IPS DF 4.7 (cell line): ENCODE measurements at regions not wholly inside any gene's neighbourhood (a gene's known extent, or its start where the extent isn't known, plus 50 kb on each side); places are given as distances from the start of the nearest gene placed in this dataset.
"Not testable (repeated sequence)": the region's sequence is repeated elsewhere in the genome, so short reads cannot be mapped to it uniquely, and the experiment has no call there.

Source experiments
- DNase-seq: peaks from one replicate; pipeline ENCODE4 v3.0.0-alpha.2; 2013; ENCODE audit warnings: low spot score; ENCODE audit errors: extremely low read depth

DNA sequence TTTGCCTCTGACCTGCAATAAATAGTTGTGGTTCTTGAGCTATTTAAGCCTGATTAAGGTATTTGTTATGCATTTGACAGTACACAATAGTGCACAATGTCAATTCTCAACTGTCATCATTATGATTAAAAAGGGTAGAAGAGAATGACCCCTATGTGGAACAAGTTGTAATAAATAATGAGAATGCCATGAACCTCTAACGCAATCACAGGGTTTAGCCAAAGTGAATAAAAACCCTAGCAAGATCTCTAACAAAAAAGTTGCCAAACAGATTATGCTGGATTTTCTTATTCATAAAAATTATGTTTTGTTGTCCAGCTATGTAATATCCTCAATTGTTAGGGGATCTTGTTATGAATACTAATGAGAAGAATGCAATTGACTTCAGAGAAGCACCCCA lies 387.4 kb downstream of the GPAT3 start:
- no peak for DNase-seq

DNA sequence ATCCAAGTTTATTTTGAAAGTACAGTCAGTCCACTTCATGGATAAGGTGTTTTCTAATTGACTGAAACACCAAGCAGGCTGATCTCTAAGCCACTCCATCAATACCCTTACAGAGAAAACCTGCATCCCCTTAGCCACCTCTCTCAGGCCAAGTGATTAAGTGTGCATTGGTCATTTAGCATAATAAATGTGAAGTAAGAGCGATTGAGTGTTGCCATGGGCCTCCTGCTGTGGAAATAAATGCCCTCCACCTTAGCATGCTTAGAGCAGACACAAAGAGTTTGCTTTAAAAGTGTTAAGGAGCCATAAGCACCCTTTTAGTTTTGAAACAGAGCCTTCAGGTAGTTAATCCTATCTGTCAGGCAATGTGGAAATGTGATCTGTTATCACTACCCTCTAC lies 386.5 kb downstream of the GPAT3 start:
- peak; percentile 49 for DNase-seq

DNA sequence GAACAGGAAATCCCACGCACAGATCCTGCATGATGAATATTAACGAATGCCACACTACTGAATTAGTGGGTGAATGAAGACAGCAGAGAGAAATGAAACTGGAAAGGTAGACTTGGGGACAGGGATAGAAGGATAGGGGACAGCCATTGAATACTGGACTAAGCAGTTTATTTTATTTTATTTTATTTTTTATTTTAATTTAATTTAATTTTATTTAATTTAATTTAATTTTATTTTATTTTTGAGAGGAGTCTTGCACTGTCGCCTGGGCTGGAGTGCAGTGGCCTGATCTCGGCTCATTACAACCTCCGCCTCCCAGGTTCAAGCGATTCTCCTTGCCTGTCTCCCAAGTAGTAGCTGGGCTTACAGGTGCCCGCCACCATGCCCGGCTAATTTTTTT lies 385.2 kb downstream of the GPAT3 start:
- DNase-seq, result no peak

DNA sequence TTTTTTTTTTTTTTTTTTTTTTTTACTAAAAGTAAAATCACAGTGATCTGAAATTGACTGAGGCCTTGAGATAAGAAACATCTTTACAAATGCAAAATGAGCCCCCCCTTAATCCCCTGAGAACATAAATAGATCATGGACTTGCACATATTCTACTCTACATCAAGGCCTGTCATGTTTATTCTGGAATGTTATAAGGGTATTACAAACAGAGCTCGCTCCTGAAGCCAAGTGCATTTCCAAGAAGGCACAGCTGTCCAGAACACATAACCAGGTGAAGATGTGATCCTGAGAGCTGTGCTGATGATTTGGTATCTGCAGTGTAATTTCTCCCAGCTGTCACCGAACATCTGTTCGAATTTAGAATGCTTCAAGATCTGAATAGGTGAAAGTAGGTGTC lies 384.5 kb downstream of the GPAT3 start:
- no peak for DNase-seq

DNA sequence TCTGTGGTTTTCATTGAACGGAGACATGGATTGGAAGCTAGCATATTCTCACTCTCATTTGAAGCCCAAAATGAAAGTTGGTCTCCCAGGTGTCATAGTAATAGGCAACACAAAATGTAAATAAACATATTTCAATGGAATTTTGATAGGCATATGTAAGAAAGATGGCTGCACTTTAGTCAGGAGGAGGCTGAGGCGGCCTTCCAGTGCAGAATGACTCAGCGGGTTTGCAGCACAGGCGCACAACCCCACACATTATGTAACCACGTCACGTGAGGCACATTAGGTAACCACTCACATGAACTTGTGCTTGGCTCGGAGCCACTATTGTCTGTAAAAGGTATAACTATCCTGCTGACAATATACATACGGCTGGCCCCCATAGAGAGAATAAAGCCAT lies 381.7 kb downstream of the GPAT3 start:
- DNase-seq, result no peak

DNA sequence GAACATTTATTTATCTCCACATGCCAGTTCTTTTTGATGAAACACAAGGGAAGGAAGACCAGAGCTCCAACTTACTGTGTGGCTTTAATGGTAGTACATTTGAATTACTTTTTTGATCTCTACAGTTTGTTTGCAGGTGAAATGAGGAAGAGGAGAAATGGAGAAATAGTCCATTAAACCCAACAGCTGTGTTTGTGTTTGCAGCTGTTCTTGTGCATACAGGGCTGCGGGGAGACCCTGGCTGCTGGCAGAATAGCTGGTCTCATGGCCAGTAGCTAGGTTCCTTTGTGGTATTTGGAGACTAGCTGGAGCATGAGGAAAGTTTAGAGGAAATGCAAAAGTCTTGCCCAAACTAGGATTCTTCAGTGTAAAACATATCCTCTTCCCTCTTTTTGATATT lies 374.8 kb downstream of the GPAT3 start:
- DNase-seq, result no peak

DNA sequence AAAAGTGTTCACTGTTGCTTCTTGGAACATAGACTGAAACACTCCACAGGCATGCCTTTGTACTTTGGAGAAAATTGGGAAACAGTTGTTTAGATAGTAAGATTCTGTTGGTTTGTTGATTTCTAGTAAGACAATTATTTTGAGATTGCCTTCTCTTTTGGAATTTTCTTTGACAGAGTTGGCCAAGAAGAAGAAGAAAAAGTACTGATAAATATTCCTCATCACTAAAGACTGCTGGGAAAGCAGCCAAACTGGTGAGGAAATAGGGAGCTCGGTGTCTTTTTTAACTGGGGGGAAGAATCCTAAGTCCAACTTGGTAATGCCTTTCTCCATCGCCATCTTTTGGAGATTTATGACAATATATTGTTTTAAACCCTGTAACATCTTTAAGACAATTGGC lies 370.7 kb downstream of the GPAT3 start:
- DNase-seq, result no peak

DNA sequence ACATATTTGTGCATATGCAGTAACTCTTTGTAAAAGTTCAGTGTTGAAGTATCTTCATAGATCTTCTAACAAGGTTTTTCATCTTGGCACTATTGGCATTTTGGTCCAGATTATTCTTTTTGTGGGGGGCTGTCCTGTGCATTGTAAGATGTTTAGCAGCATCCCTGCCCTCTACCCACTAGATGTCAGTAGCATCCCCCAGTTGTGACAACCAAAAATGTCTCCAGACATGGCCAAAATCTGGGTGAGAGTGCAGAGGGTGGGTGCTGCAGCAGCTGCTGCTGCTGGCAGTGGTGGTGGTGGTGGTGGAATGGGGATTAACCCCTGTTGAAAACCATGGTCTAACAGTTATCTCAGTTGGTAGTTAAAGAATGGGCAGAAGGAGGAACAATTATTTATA lies 370.0 kb downstream of the GPAT3 start:
- peak; percentile 25 for DNase-seq

DNA sequence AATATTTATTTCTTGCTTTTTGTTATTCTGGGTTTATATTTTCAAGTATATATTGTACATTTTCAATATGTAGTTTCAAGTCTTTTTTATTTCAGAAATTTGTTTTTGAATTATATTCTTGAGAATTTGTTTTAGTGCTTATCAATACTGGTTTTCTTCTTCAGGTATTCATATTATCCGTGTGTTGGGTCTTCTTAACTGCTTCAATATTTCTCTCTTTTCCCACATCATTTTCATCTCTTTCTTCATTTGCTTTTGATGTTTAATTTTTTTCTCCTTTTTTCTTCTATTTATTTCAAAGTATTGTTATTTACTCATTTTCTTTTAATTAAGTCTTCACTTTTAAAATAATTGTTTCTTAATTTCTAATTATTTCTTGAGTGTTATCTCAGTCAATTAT lies 367.8 kb downstream of the GPAT3 start:
- not testable (repeated sequence) for DNase-seq

DNA sequence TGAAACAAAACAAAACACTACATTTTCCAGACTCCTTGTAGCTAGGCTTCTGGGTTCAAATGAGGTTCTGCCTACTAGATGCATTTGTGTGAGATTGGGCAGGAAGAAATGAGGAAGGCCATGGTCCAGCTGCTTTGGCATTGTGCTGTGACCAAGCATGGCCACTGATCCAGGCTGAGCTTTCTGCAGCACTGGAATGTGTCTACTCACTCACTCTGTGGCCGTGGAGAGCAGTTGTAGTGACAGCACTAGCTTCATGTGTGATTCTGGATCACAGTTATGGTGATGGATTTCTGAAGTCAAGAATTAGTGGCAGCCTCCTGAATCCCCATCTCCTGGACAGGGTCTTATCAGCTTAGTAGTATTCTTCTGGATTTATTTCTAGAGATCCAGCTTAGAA lies 358.9 kb downstream of the GPAT3 start:
- DNase-seq, result no peak

DNA sequence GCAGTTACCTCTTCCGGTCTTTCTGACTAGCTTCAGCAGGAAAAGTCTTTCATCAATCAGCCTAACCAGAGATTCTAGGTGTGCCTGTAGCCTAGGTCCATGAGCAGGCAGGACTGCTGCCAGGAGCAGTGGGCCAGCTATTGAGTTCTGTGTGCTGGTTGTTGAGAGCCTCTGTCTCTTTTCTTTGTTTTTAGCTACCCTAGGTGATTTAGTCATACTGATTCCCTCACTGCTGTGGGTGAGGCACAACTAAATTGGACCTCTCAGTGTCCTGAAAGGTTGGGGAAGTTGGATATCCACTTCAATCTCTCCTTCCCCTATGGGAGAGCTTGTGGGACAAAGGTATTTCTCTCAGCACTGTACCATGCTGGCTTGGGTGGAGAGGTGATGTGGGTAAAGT lies 354.9 kb downstream of the GPAT3 start:
- DNase-seq, result no peak

DNA sequence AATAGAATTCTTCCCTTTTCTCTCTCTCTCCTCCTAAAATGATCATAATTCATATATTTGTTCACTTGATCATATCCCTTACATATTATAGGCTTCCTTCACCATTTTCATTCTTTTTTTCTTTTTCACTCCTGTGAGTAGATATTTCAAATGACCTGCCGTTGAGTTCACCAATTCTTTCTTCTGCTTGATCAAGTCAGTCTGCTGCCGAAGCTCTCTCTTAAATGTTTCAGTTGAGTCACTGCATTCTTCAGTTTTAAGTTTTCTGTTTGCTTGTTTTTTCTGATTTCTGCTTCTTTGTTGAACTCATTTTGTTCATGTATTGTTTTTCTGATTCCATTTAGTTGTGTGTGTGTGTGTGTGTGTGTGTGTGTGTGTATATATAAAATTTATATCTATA lies 354.3 kb downstream of the GPAT3 start:
- no peak for DNase-seq

DNA sequence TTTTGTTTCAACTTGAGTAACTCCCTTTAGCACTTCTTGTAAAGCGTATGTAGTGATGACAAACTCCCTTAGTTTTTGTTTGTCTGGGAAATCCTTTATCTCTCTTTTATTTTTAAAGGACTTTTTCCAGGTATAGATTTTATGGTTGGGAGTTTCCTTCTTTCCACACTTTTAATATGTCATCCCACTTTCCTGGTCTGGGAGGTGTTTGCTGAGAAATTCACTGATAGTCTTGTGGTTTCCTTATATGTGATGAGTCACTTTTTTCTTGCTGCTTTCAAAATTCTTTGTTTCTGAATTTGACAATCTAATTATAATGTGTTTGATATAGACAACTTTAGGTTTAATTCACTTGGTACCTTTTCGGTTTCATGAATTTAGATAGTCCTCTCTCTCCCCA lies 353.9 kb downstream of the GPAT3 start:
- no peak for DNase-seq

DNA sequence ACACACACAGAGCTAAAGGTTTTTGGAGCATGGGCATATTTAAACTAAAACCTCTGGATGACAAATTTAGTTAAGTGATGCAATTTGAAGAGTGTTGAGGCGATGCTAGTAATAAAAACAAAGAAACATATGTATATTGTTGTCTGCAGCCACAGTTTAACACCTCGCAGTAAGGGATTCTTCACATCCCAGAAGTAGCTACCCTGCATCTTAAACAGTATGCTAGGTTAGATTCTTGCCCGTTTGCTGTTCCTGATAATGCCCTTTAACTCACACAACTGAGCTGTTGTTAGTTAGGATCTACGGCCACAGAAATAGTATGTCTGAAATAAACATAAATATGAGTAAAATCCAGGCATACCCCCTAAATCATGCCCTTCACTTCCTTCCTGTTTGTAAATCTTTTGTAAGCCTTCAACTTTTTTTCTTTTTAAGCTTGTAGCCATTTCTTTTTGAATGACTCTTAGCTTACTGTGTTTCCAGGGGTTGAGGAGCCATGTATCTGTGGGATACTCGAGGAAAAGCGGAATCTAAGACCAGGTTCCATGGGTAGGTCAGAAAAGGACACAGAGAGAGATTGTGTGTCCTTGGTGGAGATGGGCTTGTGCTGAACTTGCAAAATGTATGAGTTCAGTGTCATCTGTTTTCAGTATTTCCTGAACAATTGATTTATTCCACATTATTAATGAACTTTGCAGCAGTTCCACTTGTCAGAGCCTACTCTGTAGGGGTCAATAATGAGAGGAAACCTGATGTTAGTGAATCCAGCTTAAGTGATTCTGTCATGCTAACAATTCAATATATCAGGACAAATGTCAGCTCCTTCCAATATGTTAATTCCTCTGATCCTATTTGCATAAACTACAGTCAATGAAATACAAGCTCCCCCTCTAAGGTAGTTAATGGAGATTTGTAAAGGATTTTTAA lies 349.6 kb downstream of the GPAT3 start:
- no peak for DNase-seq

DNA sequence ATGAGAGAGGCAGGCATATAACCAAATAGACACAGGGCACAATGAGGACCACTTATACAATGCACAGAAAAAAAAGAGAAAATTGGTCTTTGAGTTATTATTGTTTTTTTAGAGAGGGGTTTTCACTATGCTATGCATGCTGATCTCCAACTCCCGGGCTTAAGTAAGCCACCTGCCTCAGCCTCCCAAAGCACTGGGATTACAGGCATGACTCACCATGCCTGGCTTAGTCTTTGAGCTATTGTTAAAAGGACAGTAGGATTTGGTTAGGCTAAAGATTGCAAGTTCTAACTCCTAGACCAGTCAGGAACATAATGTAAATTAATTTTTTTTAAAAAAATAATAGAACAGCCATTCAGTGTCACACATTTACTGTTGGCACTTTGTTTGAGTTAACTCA lies 340.1 kb downstream of the GPAT3 start:
- DNase-seq, result no peak

DNA sequence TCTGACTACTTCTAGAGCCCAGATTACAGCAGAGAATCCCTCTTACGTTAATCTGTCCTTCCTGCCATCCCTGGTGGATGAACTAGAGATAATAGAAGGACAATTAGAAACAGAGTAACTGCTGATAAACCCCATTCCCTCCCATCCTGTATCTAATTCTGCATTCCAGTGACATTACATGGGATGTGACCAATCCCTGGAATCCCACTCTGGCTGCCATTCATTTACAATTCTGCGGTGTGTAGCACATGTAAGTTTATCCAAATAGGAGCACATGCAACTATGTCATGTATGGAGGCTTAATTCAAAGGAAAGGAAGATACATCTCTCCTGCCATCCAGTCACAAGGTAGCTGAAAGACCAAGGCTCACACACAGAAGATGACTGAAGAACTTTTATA lies 339.5 kb downstream of the GPAT3 start:
- DNase-seq, result no peak

DNA sequence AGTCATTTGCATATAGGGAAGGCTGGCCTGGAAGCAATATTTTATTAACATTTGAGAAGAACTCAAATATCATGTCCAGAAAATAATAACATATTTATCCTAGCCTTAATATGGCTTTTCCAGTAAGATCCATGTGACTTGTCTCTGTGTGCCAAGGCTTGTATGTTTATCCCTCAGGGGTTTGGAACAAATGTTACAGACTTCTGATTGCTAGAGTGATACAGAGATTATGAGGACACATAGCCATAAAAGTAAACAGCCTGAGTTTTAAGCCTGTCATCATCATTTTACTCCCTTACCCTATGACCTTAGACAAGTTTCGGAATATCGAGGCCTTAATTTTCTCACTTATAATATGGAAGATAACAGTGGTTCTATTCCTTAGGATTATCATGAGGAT lies 338.1 kb downstream of the GPAT3 start:
- no peak for DNase-seq

DNA sequence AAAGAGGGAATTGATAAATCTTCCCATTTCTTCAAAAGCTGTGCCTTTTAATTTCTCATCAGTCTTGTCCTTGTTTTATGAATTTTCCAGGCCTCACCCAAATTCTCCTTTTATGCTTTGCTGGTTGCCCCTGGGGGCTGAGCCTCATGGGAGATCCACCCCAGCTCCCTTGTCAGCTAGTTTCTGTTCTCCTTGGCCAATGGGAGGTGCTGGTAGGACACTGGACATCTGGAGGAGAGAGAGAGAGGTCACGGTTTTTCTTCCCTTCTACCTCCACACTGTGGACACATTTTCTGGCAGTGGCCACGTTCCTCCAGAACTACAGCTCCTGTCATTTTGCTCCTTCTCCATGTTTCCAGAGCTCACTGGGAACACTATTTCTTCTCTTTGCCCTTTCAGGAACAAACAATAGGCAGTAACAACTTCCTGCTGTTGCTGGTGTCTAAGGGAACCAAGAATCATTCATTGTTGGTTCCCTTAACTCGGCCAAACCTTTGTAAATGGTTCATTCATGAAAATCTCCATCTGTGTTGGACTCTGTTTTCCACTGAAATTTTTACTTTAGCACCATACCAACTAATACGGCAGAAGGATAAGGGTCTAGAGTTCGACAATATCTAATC lies 334.5 kb downstream of the GPAT3 start:
- DNase-seq, result no peak

DNA sequence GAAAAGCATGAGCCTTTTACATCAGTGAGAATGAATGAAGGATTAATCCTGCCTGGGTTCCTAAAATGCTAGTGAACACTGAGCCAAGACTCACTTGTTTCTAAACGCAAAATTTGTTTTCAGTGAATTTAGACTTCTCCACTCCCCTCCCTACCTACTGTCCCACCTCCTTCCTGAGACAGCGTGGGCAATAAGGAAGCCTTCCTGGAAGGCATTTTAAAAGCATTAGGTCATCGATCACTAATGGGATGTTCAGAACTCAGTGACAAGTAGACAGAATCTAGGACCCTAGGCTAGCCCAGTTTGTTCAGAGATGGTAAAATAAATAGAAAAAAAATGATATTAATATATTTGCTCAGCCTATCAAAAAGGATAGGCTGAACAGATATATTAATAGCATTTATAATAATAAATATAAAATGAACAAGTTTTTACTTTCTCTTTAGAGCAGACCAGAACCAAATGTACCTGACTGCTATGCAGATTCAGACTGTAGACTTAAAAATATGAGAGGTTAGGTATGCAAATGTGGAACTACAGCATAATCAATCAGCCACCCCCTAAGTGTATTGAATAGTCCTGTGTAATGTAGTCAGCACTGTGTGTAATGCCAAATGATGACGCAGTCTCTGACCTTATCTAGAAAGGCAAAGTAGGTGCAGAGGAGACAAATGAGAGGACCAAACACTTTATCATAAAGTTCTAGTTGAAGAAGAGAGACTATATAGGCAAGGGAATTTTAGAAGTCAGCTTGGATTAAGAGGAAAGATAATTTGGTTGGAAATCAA lies 331.1 kb downstream of the GPAT3 start:
- DNase-seq, result no peak

DNA sequence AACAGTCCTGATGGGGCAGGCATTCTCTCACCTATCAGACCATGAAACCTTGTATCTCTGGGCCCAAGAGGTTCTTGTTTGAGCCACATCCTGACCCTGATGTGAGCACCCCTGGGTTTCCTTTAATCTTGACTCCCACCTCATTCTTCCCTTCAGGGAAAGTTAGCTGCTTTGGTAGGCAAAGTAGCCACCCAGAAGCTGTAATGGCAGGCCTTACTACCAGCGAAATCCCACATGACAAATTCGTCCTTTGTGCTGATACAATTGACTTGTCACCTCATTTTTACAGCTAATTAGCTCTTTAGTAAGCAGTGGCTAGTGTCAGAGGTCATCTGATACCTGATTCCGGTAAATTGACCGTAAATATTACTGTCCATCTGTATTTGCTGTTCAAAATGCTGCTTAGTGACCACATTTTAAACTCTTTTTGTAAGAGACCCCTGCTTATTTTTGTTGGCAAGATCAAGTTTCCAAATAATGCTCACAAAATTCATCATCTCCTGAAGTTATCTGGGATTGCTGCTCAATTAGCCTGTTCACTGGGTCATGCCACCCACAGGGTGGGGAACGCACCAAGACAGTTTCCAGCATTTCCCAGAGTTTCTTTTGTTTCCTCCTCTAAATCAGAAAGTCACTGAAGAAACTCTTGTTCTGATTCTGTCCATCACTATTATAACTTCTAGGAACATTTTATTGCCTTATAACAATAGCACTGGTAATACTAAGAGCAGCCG lies 329.7 kb downstream of the GPAT3 start:
- no peak for DNase-seq

DNA sequence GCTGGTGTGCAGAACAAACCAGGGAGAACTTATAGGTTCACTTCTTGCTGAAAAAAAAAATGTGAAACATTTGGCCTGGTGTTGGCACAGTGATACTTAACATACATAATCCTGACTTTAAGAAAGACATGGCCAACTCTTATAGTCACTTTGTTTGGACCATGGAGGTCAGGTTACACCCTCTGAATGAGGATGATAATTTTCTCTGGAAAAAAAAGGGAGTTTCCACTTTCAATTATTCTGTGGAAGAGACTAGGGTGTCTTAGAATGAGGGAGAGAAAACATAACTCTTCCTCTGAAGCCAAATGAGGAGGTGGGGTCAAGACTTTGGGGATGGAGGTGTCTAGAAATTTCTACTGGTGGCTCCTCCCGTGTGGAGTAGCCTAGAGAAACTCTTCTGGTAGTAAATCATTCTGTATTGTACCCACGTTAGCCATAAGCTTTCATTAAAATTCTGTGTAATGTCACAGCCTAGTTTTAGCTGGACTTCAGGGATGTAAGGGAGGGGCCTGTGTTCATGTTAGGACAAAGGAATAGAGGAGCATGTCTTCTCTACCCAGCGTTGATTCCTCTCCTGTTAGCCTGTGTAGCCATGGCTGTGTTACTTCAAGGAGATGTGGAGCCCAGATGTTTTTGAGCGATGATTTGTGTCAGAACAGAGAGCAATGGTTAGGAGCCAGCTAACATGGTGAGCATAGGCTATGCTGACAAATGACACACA lies 328.3 kb downstream of the GPAT3 start:
- no peak for DNase-seq
